Kidney (tissue), 13 donors: ENCODE measurements at regions not wholly inside any gene's neighbourhood (a gene's known extent, or its start where the extent isn't known, plus 50 kb on each side); places are given as distances from the start of the nearest gene placed in this dataset.

Source experiments
- DNase-seq, 5 donors: peaks; one replicate each; pipeline ENCODE4 v3.0.0-alpha.2; 2013 to 2020
- FAIRE-seq: peaks from 2 replicates; lab custom pipeline; 2012; peaks lifted over from hg19 to GRCh38; lab: Jason Lieb, UNC
- H3K27ac ChIP-seq, 2 donors: one replicate each; pipeline ENCODE4 v1.7.0; 2013; ENCODE audit warnings: low read depth in 2 of 2, low read length in 2 of 2, inconsistent platforms in 1 of 2
- H3K27me3 ChIP-seq: one replicate; pipeline ENCODE4 v1.7.1; 2013; ENCODE audit warnings: low read length, inconsistent platforms; ENCODE audit not compliant: control insufficient read depth, insufficient read depth
- H3K36me3 ChIP-seq, 3 donors: one replicate each; pipeline versions ENCODE4 v1.7.0 to v1.7.1; 2013; ENCODE audit warnings: low read length in 3 of 3, control low read depth in 1 of 3, inconsistent platforms in 1 of 3; ENCODE audit not compliant: insufficient read depth in 3 of 3, control insufficient read depth in 2 of 3
- H3K4me1 ChIP-seq, 3 donors: one replicate each; pipeline versions ENCODE4 v1.7.0 to v1.7.1; 2013; ENCODE audit warnings: low read length in 3 of 3, inconsistent platforms in 1 of 3, low read depth in 1 of 3; ENCODE audit not compliant: control insufficient read depth in 2 of 3, insufficient read depth in 2 of 3
- H3K4me3 ChIP-seq, 3 donors: one replicate each; pipeline versions ENCODE4 v1.7.0 to v1.8.1; 2013; ENCODE audit warnings: low read length in 3 of 3, control low read depth in 1 of 3, inconsistent platforms in 1 of 3
- H3K9ac ChIP-seq, 3 donors: one replicate each; pipeline versions ENCODE4 v1.7.0 to v1.7.1; 2013; ENCODE audit warnings: low read length in 3 of 3, control low read depth in 1 of 3, inconsistent platforms in 1 of 3
- H3K9me3 ChIP-seq, 3 donors: one replicate each; pipeline versions ENCODE4 v1.7.0 to v1.7.1; 2013; ENCODE audit warnings: low read length in 3 of 3, control low read depth in 1 of 3, inconsistent platforms in 1 of 3; ENCODE audit not compliant: control insufficient read depth in 2 of 3, insufficient read depth in 1 of 3
- CTCF ChIP-seq: IDR thresholded peaks from 3 replicates; pipeline ENCODE4 v1.5.1; 2012; ENCODE audit warnings: mild to moderate bottlenecking, moderate library complexity, borderline replicate concordance; ENCODE audit not compliant: insufficient read depth; ENCODE audit errors: extremely low read depth
- intact Hi-C: fragments of 100-400 bp; cut with DNase I; formaldehyde crosslinking; loops from one replicate; pipeline ENCODE4 v1.11.1; 2022
- donor health status: control.
- donor health status: control.
- donor health status: control.
- donor health status: control.
- donor health status: control.
- donor health status: DM: yes; HTN: yes; CAD: no.
- donor health status: Normal renal cell carcinoma (clear cell type).

GRCh38 chr22:48088926-48089536 lies 1326.6 kb downstream of the TBC1D22A start:
- H3K27ac ChIP-seq = no peak overlapping the region
- no peak overlapping the region for H3K4me3 ChIP-seq
- DNase-seq (no peak), FAIRE-seq (no peak)
- H3K4me1 ChIP-seq = peaks cover 0 to 6% (median 4%) of the 10 kb centered on the region in 3 donors
- TF ChIP-seq CTCF = no peak
- H3K36me3 ChIP-seq = no peaks in the 10 kb centered on the region
- no peaks in the 10 kb centered on the region for H3K27me3 ChIP-seq
- no peaks in the 10 kb centered on the region for H3K9me3 ChIP-seq
- intact Hi-C loops = no loop called here
- no peak overlapping the region for H3K9ac ChIP-seq

- no peak for FAIRE-seq
- intact Hi-C loops = no loop called here
- Histone ChIP-seq H3K4me3 (no peak overlapping the region), H3K9ac (no peak overlapping the region), H3K4me1 (peaks cover 0 to 6% (median 4%) of the 10 kb centered on the region in 3 donors), H3K36me3 (no peaks in the 10 kb centered on the region), H3K27me3 (no peaks in the 10 kb centered on the region), H3K9me3 (no peaks in the 10 kb centered on the region), H3K27ac (no peak overlapping the region)
- no peak for TF ChIP-seq CTCF
- DNase-seq = no peak
Observed at GRCh38 chr22:48088251-48088650, 1325.8 kb downstream of the TBC1D22A start.

GRCh38 chr22:48085901-48086645 lies 1323.6 kb downstream of the TBC1D22A start:
- no peaks in the 10 kb centered on the region for H3K36me3 ChIP-seq
- no peak overlapping the region for H3K4me3 ChIP-seq
- peaks cover 0 to 6% (median 4%) of the 10 kb centered on the region in 3 donors for H3K4me1 ChIP-seq
- no peak overlapping the region for H3K9ac ChIP-seq
- no peak for DNase-seq
- TF ChIP-seq CTCF = no peak
- intact Hi-C loops = no loop called here
- no peaks in the 10 kb centered on the region for H3K9me3 ChIP-seq
- H3K27me3 ChIP-seq = no peaks in the 10 kb centered on the region
- H3K27ac ChIP-seq = no peak overlapping the region
- FAIRE-seq = no peak
